RWPE2 (cell line): ENCODE measurements at regions not wholly inside any gene's neighbourhood (a gene's known extent, or its start where the extent isn't known, plus 50 kb on each side); places are given as distances from the start of the nearest gene placed in this dataset.

Experiments
- ATAC-seq: fragments of 200-7000 bp; cut with Tn5 transposase; 3 replicates; pipeline ENCODE4 v1.9.1; 2021; ENCODE audit warnings: low read depth
- DNase-seq: peaks from one replicate; pipeline ENCODE4 v3.0.0-alpha.2; 2020; ENCODE audit warnings: low spot score
- H3K27ac ChIP-seq: fragments of 450-650 bp; 2 replicates; pipeline ENCODE4 v1.5.1; 2017; ENCODE audit warnings: mild to moderate bottlenecking; ENCODE audit not compliant: poor library complexity, severe bottlenecking
- H3K27me3 ChIP-seq: fragments of 250-450 bp; sonication (Bioruptor Pico); 2 replicates; pipeline ENCODE4 v1.5.1; 2021; ENCODE audit warnings: mild to moderate bottlenecking, moderate library complexity; ENCODE audit not compliant: insufficient read depth, poor library complexity, severe bottlenecking
- H3K36me3 ChIP-seq: fragments of 250-450 bp; sonication (Bioruptor Pico); 2 replicates; pipeline ENCODE4 v1.5.1; 2020; ENCODE audit warnings: low read depth, mild to moderate bottlenecking, moderate library complexity
- H3K4me1 ChIP-seq: fragments of 250-450 bp; sonication (Bioruptor Pico); 2 replicates; pipeline ENCODE4 v1.5.1; 2021; ENCODE audit warnings: mild to moderate bottlenecking, moderate library complexity; ENCODE audit not compliant: insufficient read depth, poor library complexity, severe bottlenecking
- H3K4me3 ChIP-seq: fragments of 250-450 bp; sonication (Bioruptor Pico); 2 replicates; pipeline ENCODE4 v1.5.1; 2021; ENCODE audit warnings: mild to moderate bottlenecking, moderate library complexity; ENCODE audit not compliant: severe bottlenecking
- H3K9me3 ChIP-seq: fragments of 250-450 bp; sonication (Bioruptor Pico); 2 replicates; pipeline ENCODE4 v1.5.1; 2021; ENCODE audit warnings: mild to moderate bottlenecking, moderate library complexity; ENCODE audit not compliant: severe bottlenecking
- TF ChIP-seq, protein P1 (sequence below): fragments of 450-650 bp; IDR thresholded peaks from one replicate; pipeline ENCODE4 v1.5.1; 2017; ENCODE audit warnings: mild to moderate bottlenecking, moderate library complexity; ENCODE audit not compliant: poor library complexity, severe bottlenecking

DNA sequence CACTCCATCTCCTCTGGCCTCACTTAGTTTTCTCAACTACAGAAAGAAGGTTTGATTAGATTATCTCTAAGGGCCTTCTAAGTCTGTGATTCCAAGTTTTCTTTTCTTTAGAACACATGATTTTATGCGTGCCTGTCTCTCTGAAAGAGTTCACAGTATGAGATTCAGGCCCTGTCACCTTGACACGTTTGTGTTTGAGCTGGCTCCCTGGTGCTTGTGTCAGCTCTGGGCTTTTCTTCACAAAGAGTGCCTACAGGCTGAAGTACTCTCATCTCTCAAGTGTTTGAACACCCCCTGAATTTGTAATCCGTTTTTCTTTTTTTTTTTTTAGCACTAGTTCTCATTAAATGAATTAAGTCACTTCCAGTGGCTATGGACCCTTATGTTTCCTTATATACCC lies 306.9 kb upstream of the C9orf72 start:
- Histone ChIP-seq H3K36me3 (no peaks in the 10 kb centered on the region), H3K4me3 (no peak overlapping the region), H3K9me3 (no peaks in the 10 kb centered on the region), H3K4me1 (no peaks in the 10 kb centered on the region), H3K27ac (no peak overlapping the region), H3K27me3 (no peaks in the 10 kb centered on the region)
- TF ChIP-seq, protein P1, sequence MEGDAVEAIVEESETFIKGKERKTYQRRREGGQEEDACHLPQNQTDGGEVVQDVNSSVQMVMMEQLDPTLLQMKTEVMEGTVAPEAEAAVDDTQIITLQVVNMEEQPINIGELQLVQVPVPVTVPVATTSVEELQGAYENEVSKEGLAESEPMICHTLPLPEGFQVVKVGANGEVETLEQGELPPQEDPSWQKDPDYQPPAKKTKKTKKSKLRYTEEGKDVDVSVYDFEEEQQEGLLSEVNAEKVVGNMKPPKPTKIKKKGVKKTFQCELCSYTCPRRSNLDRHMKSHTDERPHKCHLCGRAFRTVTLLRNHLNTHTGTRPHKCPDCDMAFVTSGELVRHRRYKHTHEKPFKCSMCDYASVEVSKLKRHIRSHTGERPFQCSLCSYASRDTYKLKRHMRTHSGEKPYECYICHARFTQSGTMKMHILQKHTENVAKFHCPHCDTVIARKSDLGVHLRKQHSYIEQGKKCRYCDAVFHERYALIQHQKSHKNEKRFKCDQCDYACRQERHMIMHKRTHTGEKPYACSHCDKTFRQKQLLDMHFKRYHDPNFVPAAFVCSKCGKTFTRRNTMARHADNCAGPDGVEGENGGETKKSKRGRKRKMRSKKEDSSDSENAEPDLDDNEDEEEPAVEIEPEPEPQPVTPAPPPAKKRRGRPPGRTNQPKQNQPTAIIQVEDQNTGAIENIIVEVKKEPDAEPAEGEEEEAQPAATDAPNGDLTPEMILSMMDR: no peak
- no peak for DNase-seq
- ATAC-seq: no peak

GRCh38 chr9:27880635-27881034 lies 307.4 kb upstream of the C9orf72 start:
- no peak for DNase-seq
- H3K9me3 ChIP-seq: no peaks in the 10 kb centered on the region
- no peaks in the 10 kb centered on the region for H3K27me3 ChIP-seq
- H3K4me1 ChIP-seq: no peaks in the 10 kb centered on the region
- TF ChIP-seq, protein P1: no peak
- no peak overlapping the region for H3K4me3 ChIP-seq
- H3K36me3 ChIP-seq: no peaks in the 10 kb centered on the region
- no peak overlapping the region for H3K27ac ChIP-seq
- ATAC-seq: no peak

DNA sequence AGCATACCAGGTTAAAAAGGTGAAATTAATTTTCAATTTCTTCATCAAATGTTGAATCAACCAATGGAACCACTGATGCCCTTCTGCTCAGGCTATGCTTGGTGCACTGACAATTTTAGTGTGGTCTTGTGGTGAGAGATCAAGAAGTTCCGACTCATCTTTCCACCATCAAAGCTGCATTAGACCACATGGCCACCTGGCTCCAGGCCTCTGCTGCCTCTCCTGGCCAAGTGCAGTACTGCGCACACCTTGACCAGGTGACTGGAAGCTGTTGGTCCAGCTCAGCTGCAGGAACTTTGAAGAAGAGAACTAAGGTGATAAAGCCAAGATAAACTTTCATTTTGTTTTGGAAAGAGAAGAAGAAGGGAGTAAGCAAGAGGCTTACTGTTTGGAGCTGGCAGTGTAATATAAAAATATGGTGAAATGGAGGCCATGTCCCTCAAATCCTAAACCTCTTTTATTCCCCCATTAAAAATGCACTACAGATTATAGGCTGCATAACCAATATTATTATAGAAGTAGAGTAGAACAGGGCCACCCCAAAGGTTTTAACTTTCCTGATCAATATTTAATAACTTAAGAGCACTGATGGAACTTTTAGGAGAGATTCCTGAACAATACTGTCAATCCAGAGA lies 315.5 kb upstream of the C9orf72 start:
- ATAC-seq: peak; percentile 54; the same call in 1 of the 3 replicates
- Histone ChIP-seq H3K4me1 (no peaks in the 10 kb centered on the region), H3K27ac (no peak overlapping the region), H3K36me3 (no peaks in the 10 kb centered on the region), H3K27me3 (peaks cover 6% of the 10 kb centered on the region), H3K4me3 (no peak overlapping the region), H3K9me3 (no peaks in the 10 kb centered on the region)
- DNase-seq: no peak
- TF ChIP-seq, protein P1: peak; percentile 77

GRCh38 chr9:27924502-27924901 lies 351.2 kb upstream of the C9orf72 start:
- Histone ChIP-seq H3K4me1 (no peaks in the 10 kb centered on the region), H3K27ac (no peak overlapping the region), H3K9me3 (no peaks in the 10 kb centered on the region), H3K4me3 (no peak overlapping the region), H3K36me3 (no peaks in the 10 kb centered on the region), H3K27me3 (peaks cover 5% of the 10 kb centered on the region)
- TF ChIP-seq, protein P1: no peak
- DNase-seq: no peak
- peak; percentile 51; the same call in 1 of the 3 replicates for ATAC-seq

- TF ChIP-seq, protein P1: no peak
- no peak for ATAC-seq
Observed at GRCh38 chr9:27925815-27926214, 352.5 kb upstream of the C9orf72 start.

More at GRCh38 chr9:27925815-27926214, 352.5 kb upstream of the C9orf72 start:
- no peaks in the 10 kb centered on the region for H3K36me3 ChIP-seq
- no peaks in the 10 kb centered on the region for H3K4me1 ChIP-seq
- no peaks in the 10 kb centered on the region for H3K9me3 ChIP-seq
- DNase-seq: no peak
- no peak overlapping the region for H3K27ac ChIP-seq
- peaks cover 5% of the 10 kb centered on the region for H3K27me3 ChIP-seq
- H3K4me3 ChIP-seq: no peak overlapping the region
